Stimulated activated CD8-positive, alpha-beta memory T cell treated with anti-CD3 and anti-CD28 coated beads, Interleukin-4, amount 100 ng/mL, for 48 hours (primary cell): ENCODE measurements at regions not wholly inside any gene's neighbourhood (a gene's known extent, or its start where the extent isn't known, plus 50 kb on each side); places are given as distances from the start of the nearest gene placed in this dataset.

ENCODE experiments used
- DNase-seq: peaks from one replicate; pipeline ENCODE4 v3.0.0-alpha.2; 2020

DNA sequence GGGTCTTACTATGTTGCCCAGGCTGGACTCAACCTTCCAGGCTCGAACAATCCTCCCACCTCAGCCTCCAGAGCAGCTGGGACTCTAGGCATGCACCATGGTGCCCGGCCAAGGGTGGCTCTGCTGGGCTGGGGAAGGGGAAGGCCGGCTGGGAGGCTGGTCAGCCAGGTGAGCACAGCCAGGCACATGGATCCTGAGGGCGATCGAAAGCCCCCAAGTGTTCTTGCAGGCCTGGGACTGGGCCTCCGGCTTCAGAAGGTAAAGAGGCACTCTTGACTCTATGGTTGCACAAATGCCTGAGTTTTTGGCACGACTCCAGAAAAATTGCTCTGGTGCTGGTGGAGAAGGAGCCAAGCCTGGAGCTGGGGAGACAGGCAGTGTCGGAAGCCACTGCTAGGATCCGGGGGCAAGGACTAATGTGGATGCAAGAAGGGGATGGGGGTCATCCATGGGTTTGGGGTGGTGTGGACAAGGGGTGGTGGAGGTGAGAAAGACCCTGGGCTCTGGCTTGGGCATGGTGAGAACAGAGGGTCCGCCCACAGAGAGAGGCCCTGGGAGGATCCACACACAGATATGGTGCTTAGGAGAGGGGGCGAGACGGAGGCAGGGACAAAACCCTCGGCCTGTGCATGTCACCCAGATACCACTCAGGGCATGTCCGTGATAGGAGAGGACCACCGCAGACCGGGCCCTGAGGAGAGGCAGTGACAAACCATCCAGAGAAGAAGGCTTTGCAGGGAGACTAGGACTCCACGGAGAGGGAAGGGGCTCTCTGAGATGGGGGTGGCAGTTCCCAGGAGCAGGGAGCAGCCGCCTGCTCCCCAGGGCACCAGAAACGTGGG lies 51.1 kb upstream of the COL5A1 start:
- peak; percentile 10 for DNase-seq

DNA sequence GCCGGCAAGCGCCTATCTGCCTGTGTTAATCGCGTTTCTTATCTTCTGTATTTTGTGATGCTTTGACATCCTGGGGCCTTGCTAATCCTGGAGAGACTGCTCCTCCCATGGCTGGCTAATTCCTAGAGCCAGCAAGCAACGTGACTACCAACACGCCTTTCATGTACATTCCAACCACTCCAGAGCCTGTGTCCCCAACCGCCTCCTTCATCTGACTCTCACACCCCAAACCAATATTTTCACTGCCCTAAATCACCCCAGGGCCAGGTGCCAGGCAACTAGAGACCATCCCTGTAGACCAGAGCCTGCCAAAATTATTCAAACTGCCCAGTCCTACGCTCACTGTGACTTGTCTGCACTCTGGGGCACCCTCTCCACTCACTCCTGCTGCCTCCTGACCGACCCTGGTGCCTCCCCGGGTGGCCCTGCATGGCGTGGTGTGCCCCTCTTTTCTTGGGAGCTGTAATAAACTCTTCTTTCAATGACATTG lies 50.5 kb upstream of the COL5A1 start:
- no peak for DNase-seq

GRCh38 chr9:134591573-134591981 lies 50.0 kb upstream of the COL5A1 start:
- no peak for DNase-seq
